ENCODE measurements at regions not wholly inside any gene's neighbourhood (a gene's known extent, or its start where the extent isn't known, plus 50 kb on each side); places are given as distances from the start of the nearest gene placed in this dataset.

GRCh38 chr11:112364962-112365481 is 104.4 kb upstream of the PLET1 start:
- no peak overlapping the region for H3K4me3 ChIP-seq (IDR thresholded peaks at IDR 0.05; ENCODE audit: insufficient read depth, low read depth, low read length)
- TF ChIP-seq CTCF (conservative IDR thresholded peaks at IDR 0.05; ENCODE audit: low read depth, low read length): no peak
- H3K79me2 ChIP-seq (ENCODE audit: insufficient read depth, low read depth): no peaks in the 10 kb centered on the region
- no peaks in the 10 kb centered on the region for H3K36me3 ChIP-seq (ENCODE audit: insufficient read depth)
- H4K20me1 ChIP-seq (ENCODE audit: insufficient read depth): no peaks in the 10 kb centered on the region
- no peak overlapping the region for H3K27ac ChIP-seq
- H3K4me2 ChIP-seq: no peak overlapping the region
- H2AFZ ChIP-seq (ENCODE audit: low read depth): no peak overlapping the region
- H3K4me1 ChIP-seq (ENCODE audit: low read depth, poor library complexity, severe bottlenecking): no peaks in the 10 kb centered on the region
- H3K9ac ChIP-seq: no peak overlapping the region
- no peaks in the 10 kb centered on the region for H3K27me3 ChIP-seq (ENCODE audit: insufficient read depth, low read depth)

- no peak overlapping the region for H3K9ac ChIP-seq
- no peaks in the 10 kb centered on the region for H3K4me1 ChIP-seq (ENCODE audit: low read depth, poor library complexity, severe bottlenecking)
- H3K36me3 ChIP-seq (ENCODE audit: insufficient read depth): no peaks in the 10 kb centered on the region
- H3K4me3 ChIP-seq (IDR thresholded peaks at IDR 0.05; ENCODE audit: insufficient read depth, low read depth, low read length): no peak overlapping the region
- H4K20me1 ChIP-seq (ENCODE audit: insufficient read depth): no peaks in the 10 kb centered on the region
- no peak overlapping the region for H2AFZ ChIP-seq (ENCODE audit: low read depth)
- no peaks in the 10 kb centered on the region for H3K79me2 ChIP-seq (ENCODE audit: insufficient read depth, low read depth)
- no peak for TF ChIP-seq CTCF (conservative IDR thresholded peaks at IDR 0.05; ENCODE audit: low read depth, low read length)
- H3K4me2 ChIP-seq: no peak overlapping the region
- no peaks in the 10 kb centered on the region for H3K27me3 ChIP-seq (ENCODE audit: insufficient read depth, low read depth)
- H3K27ac ChIP-seq: no peak overlapping the region
Observed at GRCh38 chr11:112366012-112366411, 105.4 kb upstream of the PLET1 start.

- H3K27me3 ChIP-seq (ENCODE audit: insufficient read depth, low read depth): no peaks in the 10 kb centered on the region
- H3K27ac ChIP-seq: no peak overlapping the region
- no peak overlapping the region for H3K4me2 ChIP-seq
- no peaks in the 10 kb centered on the region for H3K4me1 ChIP-seq (ENCODE audit: low read depth, poor library complexity, severe bottlenecking)
- no peak overlapping the region for H2AFZ ChIP-seq (ENCODE audit: low read depth)
- H3K79me2 ChIP-seq (ENCODE audit: insufficient read depth, low read depth): no peaks in the 10 kb centered on the region
- no peak overlapping the region for H3K4me3 ChIP-seq (IDR thresholded peaks at IDR 0.05; ENCODE audit: insufficient read depth, low read depth, low read length)
- H4K20me1 ChIP-seq (ENCODE audit: insufficient read depth): no peaks in the 10 kb centered on the region
- no peaks in the 10 kb centered on the region for H3K36me3 ChIP-seq (ENCODE audit: insufficient read depth)
- TF ChIP-seq CTCF (conservative IDR thresholded peaks at IDR 0.05; ENCODE audit: low read depth, low read length): no peak
- no peak overlapping the region for H3K9ac ChIP-seq
Observed at GRCh38 chr11:112366777-112367176, 106.1 kb upstream of the PLET1 start.

- no peaks in the 10 kb centered on the region for H3K27me3 ChIP-seq (ENCODE audit: insufficient read depth, low read depth)
- TF ChIP-seq CTCF (conservative IDR thresholded peaks at IDR 0.05; ENCODE audit: low read depth, low read length): no peak
- no peaks in the 10 kb centered on the region for H3K4me1 ChIP-seq (ENCODE audit: low read depth, poor library complexity, severe bottlenecking)
- no peaks in the 10 kb centered on the region for H3K36me3 ChIP-seq (ENCODE audit: insufficient read depth)
- no peaks in the 10 kb centered on the region for H3K79me2 ChIP-seq (ENCODE audit: insufficient read depth, low read depth)
- H2AFZ ChIP-seq (ENCODE audit: low read depth): no peak overlapping the region
- no peak overlapping the region for H3K9ac ChIP-seq
- no peak overlapping the region for H3K4me3 ChIP-seq (IDR thresholded peaks at IDR 0.05; ENCODE audit: insufficient read depth, low read depth, low read length)
- no peaks in the 10 kb centered on the region for H4K20me1 ChIP-seq (ENCODE audit: insufficient read depth)
- H3K27ac ChIP-seq: no peak overlapping the region
- H3K4me2 ChIP-seq: no peak overlapping the region
Observed at GRCh38 chr11:112367461-112367860, 106.8 kb upstream of the PLET1 start.
